GM12874 (cell line): ENCODE measurements at regions not wholly inside any gene's neighbourhood (a gene's known extent, or its start where the extent isn't known, plus 50 kb on each side); places are given as distances from the start of the nearest gene placed in this dataset.

Experiments
- TF ChIP-seq, protein P1 (sequence below): IDR thresholded peaks from 2 replicates; pipeline ENCODE4 v1.5.1; 2011; ENCODE audit warnings: low read depth, mild to moderate bottlenecking, control low read depth, low read length, moderate library complexity; ENCODE audit not compliant: insufficient read depth

DNA sequence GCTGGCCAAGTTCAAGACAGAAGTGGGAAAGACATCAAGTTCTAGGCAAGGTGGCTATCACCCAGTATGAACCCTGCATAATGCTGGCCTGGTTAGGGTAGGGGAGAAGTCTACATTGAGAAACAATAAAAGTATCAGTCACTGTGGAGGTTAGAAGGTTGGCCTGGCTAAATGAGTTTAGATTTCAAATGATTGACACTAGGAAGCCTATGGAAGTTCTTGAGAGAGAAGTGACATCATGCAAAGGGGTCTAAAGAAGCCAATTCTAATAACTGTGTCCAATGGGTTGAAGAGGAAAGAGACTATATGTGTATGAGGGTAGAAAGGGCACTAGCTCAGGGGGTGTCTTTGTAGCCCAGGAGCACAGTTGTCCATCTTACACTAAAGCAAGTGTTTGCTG is 98.5 kb upstream of the MBIP start:
- TF ChIP-seq, protein P1, sequence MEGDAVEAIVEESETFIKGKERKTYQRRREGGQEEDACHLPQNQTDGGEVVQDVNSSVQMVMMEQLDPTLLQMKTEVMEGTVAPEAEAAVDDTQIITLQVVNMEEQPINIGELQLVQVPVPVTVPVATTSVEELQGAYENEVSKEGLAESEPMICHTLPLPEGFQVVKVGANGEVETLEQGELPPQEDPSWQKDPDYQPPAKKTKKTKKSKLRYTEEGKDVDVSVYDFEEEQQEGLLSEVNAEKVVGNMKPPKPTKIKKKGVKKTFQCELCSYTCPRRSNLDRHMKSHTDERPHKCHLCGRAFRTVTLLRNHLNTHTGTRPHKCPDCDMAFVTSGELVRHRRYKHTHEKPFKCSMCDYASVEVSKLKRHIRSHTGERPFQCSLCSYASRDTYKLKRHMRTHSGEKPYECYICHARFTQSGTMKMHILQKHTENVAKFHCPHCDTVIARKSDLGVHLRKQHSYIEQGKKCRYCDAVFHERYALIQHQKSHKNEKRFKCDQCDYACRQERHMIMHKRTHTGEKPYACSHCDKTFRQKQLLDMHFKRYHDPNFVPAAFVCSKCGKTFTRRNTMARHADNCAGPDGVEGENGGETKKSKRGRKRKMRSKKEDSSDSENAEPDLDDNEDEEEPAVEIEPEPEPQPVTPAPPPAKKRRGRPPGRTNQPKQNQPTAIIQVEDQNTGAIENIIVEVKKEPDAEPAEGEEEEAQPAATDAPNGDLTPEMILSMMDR, result no peak

DNA sequence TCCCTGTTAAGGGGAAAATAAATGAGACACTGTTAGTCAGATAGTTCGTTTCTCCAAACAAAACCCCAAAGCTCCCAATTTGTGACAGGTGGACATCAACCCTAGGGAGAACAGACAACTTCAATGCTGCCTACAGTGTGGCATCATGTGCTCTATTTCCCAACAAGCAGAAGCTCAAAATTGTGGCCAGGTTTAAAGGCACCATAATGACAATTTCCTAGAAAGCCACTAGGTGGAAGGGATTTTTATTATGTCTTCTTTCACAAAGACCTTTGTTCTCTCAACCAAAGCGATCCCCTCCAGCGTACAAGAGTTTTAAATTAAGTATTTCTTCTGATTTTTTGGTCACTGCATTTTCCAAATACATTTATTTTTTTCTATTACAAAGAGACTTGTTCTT is 88.0 kb upstream of the MBIP start:
- TF ChIP-seq, protein P1, result no peak

DNA sequence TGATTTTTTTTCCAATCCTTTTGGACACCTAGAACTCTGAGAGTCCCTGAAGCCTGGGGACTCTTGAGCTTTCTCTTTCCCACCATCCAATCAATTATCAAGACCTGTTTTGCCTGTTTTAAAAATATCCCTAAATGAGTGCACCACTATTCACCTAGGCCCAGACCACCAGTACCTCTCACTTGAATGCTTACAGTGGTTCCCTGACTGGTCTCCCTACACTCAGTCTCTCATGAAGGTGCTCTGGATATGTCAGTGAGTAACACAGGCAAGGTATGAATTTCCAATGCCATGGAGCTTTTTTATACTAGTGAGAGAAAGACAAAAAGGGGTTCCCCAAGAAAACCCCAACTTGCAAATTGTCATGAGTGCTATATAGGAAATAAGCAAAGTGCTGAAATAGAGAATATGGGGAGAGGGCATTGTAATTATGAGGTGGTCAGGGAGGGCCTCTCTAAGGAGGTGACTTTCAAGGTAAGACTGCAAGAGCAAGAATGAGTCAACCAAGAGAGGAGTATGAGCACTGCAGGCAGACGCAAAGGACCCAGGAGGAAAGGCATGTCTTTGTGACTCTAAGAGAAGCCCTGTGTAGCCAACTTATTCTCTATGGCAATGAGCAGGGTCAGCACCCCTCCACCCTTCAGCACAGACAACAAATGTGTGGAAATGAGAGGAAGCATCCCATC is 85.3 kb upstream of the MBIP start:
- TF ChIP-seq, protein P1, result no peak

- TF ChIP-seq, protein P1, result no peak
Observed at GRCh38 chr14:36402867-36403266, 82.4 kb upstream of the MBIP start.

- TF ChIP-seq, protein P1, result no peak
Observed at GRCh38 chr14:36398463-36399291, 78.2 kb upstream of the MBIP start.

DNA sequence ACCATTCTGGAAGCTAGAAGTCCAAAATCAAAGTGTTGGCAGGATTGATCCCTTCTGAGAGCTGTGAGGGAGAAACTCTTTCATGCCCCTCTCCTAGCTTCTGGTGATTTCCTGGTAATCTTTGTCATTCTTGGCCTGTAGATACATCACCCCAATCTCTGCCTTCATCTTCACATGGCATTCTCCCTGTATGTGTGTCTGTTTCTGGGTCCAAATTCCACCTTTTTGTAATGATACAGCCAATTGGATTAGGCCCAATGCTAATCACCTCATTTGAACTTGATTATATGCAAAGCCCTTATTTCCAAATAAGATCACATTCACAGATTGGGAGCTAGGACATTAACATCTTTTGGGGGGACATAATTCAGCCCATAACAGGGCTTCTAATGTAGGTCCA is 76.9 kb upstream of the MBIP start:
- TF ChIP-seq, protein P1, result no peak

DNA sequence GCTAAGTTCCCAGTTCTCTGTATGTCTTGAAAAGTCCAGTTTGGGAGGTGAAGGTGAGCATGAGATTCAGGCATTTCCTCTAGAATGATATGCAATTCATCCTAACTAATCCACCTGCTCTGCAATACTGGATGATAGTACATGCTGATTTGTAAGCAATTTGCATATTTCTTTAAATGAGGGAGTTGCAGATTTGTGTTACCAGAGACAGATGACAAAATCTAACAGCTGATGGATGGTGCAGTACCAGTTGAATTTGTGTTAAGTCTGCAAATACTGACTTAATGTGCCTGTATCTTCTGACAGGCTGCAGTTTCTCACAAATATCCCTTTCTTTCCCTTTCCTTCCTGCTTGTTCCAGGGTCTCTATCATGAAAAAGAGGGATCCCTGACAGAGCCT is 76.4 kb upstream of the MBIP start:
- TF ChIP-seq, protein P1, result no peak
